ENCODE measurements at regions not wholly inside any gene's neighbourhood (a gene's known extent, or its start where the extent isn't known, plus 50 kb on each side); places are given as distances from the start of the nearest gene placed in this dataset.
"Not testable (repeated sequence)": the region's sequence is repeated elsewhere in the genome, so short reads cannot be mapped to it uniquely, and the experiment has no call there.

DNA sequence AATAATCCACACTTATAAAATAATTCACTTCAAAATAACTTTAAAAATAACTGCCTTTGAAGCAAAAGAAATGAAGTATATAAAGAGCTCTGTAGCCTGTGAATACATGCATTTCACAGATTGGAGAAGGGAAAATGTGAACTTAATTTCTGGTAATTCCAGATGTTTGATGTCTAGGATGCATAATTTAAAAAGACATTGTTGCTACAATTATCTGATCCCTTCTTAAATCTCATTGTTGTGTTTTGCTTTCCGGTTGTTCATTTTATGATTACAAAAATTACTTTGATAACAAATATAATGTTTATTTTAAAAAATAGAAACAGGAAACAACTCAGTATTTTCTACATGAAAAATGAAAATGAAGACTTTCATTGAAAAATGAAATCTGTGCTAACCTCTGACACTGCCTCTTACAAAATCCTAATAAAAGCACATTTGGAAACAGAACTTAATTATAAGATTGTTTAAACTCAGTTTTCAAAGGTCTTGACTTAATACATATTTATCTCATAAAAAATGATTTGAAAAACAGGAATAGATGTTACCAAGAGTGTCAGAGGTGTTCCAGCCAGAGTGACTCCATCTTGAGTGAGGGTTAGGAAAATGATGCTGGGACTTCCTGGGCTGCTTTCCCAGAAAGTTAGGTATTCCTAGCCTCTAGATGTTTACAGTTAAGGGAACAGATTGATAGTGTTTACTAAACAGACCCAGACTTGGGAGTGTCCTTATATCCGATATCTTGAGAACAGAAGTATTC lies 516.6 kb upstream of the SEMA3D start:
- DNase-seq (ENCODE audit: low spot score) = no peak
- intact Hi-C loops (cut with DNase I) = no loop called here

DNA sequence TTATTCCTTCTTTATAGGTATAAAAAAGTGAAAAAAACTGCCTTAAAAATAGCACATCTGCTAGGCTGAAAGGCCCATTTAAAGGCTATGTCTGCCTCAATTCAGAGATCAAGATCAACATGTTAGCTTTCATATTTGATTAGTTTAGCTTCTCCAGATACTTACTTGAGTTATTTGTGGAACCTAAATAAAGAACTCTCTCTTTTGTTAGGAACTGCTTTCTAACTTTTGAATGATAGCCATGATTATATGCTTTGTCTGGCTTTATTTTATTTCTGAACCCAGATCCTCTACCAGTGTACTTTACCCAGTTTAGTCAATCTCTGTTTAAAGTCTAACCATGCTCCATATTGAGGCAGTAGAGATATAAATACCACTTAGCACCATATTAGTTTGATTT lies 515.5 kb upstream of the SEMA3D start:
- intact Hi-C loops (cut with DNase I) = no loop called here

DNA sequence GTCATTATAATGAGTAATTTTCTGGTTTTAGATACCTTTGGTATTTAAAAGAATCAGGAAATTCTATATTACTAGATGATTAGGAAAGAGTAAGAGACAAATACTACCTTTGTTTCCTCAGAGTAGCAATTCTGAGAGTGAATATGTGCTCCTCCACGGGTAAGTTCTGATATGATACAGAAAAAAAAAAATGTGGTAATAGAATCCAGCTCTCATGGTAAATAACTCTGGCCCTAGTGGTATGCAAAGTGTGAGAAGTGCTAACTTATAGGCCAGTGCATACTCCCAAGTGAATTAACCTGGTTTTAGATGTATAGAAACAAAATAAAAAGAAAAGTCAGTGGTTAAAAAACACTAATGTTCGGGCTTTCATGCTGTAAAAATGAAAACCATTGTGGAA lies 512.6 kb upstream of the SEMA3D start:
- intact Hi-C loops (cut with DNase I) = no loop called here
- DNase-seq (ENCODE audit: low spot score) = no peak

More for the DNA sequence above, 515.5 kb upstream of the SEMA3D start:
- no peak for DNase-seq (ENCODE audit: low spot score)

DNA sequence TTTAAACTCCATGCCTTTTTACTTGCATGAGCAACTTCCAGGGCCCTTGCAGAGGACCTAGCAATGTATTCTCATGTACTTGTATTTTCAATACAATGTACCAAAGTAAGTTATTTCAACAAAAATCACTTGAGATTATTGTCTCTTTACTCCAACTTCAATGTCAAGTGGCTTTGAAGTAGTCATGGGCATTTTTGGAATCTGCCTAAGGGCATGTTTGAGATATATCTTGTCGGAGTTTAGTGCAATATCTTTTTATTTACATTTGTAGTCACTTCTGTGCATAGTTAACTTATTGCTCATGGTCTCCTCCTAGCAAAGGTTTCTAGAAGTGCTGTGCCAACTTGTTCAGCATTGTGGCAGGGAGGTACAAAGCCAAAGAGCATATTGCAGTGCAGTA lies 508.7 kb upstream of the SEMA3D start:
- intact Hi-C loops (cut with DNase I) = no loop called here
- no peak for DNase-seq (ENCODE audit: low spot score)

DNA sequence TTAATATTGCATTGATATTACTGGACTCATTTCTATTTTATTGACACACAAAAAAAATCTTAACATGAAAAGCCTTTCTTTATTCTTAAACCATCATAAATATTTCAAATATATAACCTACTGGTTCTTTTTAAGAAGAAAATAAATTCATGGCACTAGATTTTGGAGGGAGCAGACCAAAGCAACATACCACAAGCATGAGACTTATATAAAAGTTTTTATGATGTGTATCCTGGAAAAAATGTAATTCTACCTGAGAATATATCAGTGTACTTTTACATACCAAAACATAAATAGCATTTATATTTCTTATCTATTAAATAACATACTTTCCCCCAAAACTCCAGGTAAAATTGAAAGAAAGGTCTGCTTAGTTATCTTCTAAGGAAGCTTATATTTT lies 508.2 kb upstream of the SEMA3D start:
- intact Hi-C loops (cut with DNase I) = no loop called here
- DNase-seq (ENCODE audit: low spot score) = no peak

DNA sequence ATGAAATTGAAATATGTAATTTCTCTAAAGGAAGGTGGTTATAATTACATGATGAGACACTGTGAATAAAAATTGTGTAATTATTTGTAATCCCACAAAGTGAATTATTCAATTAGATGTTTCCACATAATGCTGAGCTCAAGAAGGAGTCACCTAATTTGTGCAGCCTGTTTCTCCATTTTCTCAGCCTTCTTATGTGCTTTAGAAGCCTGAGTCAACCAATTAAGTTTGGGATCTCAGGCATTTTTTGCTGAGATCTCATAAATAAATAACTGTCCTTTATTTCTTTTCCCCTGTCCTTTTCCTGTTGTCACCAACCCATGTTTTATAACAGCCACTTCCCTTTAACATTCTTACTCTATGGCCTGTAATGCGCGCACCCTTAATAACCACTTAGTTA lies 506.5 kb upstream of the SEMA3D start:
- intact Hi-C loops (cut with DNase I) = no loop called here
- DNase-seq (ENCODE audit: low spot score) = no peak

DNA sequence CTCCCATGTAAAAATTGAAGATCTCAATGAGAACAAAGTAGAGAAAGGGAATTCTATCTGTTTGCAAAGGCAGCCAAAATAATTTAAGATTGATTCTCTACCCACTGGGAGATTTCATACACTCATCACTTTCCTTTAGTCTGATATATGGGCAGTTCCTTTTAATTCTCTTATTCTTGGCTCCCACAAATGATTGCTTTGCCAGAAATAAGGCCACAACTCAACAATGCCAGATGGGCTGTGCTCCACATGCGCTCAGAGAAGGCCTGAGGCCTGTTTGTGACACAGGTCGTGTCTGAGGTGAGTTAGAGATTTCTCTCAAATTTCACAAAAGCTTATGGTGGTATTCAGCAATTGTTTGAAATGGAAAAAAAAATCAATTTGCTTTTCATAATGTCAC lies 501.9 kb upstream of the SEMA3D start:
- no peak for DNase-seq (ENCODE audit: low spot score)
- intact Hi-C loops (cut with DNase I) = no loop called here

DNA sequence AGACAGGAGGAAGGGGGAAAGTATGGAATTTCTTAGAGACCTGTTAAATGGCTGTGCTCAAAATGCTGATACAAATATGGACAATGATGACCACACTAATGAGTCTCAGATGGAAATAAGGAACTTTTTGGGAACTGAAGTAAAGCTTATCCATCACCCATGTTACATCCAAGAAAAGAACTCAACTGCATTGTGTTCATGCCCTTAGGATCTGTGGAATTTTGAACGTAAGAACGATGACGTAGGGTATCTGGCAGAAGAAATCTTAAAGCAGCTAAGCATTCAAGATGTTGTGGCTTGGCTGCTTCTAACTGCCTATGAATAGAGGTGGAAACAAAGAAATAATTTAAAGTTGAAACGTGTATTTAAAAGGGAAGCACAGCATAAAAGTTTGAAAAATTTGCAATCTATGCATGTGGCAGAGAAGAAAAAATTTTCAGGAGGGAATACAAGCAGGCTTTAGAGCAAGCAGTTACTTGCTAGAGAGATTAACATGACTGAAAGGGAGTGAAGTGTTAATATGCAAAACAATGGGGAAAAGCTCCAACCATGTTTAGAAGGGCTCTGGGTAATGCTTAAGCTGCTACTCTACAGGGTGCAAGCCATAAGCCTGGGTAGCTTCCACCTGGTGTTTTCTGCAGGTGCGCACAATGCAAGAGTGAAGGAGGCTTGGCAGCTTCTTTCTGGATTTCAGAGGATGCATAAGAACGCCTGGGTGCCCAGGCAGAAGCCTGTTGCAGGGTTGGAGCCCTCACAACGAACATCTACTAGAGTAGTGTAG lies 499.7 kb upstream of the SEMA3D start:
- intact Hi-C loops (cut with DNase I) = no loop called here

DNA sequence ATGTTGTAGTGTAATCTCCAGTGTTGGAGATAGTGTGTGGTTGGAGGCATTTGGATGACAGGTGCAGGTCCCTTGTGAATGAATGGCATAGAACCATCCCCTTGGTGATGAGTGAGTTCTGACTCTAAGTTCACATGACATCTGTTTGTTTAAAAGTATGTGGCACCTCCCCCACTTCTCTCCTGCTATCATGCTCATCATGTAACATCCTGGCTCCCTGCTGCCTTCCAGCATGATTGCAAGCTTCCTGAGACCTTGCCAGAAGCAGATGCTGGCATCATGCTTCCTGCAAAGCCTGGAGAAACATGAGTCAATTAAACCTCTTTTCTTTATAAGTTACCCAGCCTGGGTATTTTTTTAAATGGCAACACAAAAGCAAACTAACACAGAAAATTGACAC lies 499.0 kb upstream of the SEMA3D start:
- DNase-seq (ENCODE audit: low spot score) = no peak
- intact Hi-C loops (cut with DNase I) = no loop called here

More for the DNA sequence above, 499.7 kb upstream of the SEMA3D start:
- no peak for DNase-seq (ENCODE audit: low spot score)

DNA sequence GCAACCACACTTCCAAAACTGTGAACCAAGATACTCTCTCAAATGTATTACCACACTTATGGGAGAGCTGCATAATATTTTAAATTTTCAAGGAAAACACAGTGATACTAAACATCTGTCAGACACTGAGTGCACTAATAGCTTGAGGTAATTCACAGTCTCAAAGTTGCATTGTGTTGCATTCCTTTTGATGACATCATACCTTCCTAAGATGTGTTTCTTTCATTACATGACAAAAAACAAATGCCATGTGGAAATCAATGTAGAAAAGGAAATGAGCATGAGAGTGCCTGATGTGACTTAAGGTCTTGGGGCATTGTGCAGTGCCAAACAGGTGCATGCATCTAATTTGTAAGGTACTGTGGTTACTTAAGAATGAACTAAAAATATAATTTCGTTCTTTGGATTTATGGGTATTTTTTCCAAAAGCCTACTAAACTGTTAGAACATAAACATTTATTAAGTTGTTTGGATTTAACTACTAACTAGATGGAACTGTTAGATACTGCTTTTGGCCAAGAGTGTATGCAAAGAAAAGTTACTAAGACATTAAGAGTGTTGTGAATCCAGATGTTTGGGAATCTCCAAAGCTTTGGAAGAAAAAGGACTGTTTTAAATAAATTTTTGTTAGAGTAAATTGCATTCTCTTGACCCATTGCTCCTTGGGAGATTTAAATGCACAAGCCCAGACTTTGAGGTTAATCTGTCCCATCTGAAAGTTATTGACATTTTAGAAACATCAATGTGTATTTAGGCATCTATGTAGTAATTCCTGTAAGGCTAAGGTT lies 496.2 kb upstream of the SEMA3D start:
- intact Hi-C loops (cut with DNase I) = no loop called here
- DNase-seq (ENCODE audit: low spot score) = no peak

DNA sequence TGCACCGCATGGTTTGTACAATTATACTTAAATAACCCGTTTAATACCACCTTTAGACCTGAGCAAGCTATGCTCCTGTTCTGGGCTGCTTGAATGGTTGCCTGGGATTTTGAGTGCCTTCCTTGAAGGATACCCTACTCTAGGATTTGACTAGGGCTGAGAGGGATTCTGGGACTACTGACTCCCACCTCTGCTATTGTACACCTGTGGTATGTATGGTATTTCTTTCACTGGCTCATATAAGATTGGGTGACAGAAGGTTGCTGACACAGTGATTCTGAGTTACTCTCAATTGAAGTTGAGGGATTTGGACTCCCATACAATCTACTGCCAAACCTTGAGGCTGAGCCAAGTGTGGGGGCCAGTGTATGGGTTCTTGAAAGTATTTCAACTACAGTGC lies 494.4 kb upstream of the SEMA3D start:
- DNase-seq (ENCODE audit: low spot score) = no peak
- intact Hi-C loops (cut with DNase I) = no loop called here

DNA sequence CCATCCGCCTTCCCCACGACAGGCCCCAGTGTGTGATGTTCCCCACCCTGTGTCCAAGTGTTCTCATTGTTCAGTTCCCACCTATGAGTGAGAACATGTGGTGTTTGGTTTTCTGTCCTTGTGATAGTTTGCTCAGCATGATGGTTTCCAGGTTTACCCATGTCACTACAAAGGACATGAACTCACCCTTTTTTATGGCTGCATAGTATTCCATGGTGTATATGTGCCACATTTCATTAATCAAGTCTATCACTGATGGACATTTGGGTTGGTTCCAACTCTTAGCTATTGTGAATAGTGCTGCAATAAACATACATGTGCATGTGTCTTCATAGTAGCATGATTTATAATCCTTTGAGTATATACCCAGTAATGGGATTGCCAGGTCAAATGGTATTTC lies 488.2 kb upstream of the SEMA3D start:
- intact Hi-C loops (cut with DNase I) = not testable (repeated sequence)

DNA sequence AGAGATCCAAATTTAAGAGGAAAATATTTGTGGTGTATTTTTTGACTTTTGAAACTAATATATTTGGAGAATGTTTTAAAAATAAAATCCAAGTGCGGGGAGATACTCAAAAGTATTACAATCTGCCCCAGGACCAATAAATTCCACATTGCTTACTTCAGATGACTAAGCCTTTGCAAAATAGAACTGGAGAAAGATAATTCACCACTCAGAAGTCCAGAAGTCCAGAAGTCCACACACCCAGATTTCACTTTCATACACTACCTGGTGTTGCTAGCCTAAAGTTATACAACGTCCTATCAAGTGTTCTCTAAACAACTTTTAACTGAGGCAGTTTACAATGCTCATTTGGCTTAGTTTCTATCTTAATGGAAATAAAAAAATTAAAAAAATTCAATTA lies 487.0 kb upstream of the SEMA3D start:
- intact Hi-C loops (cut with DNase I) = no loop called here

More for the DNA sequence above, 488.2 kb upstream of the SEMA3D start:
- not testable (repeated sequence) for DNase-seq (ENCODE audit: low spot score)

DNA sequence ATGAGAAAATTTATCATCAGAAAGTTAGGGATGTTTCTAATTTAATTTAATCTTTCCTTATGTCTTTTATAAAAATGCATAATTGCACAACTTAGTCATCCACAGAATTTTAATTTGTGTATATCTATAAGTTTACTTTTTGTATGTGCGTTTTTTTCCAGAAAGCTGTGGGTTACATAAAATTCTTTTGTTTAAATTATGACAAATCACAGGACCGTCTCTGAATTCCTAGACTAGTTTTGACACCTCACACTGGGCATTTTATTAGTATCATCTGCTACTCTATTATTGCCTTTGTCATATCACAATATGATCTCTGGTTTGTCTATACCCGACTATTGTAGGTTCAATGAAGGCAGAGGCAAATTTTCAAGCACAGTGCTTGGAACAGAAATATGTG lies 482.4 kb upstream of the SEMA3D start:
- DNase-seq (ENCODE audit: low spot score) = no peak
- intact Hi-C loops (cut with DNase I) = no loop called here

More for the DNA sequence above, 487.0 kb upstream of the SEMA3D start:
- no peak for DNase-seq (ENCODE audit: low spot score)

DNA sequence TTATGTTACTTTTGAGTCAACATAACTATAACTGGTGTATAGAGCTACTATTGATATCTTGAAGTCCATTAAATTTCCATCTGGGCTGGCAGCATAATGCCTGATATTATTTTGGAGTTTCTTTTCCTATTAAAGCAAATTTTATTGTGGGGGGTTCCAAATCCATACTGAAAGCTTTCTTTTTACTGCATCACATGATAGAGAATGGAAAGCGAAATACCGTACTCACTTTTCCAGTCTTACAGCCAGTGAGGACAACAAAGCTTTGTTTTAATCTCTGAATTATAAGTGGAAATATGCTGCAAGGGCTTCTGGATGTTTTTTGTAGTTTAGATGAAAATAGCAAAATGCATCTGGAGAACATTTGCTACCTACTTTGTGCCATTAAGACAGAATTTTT lies 477.5 kb upstream of the SEMA3D start:
- DNase-seq (ENCODE audit: low spot score) = no peak
- intact Hi-C loops (cut with DNase I) = no loop called here

DNA sequence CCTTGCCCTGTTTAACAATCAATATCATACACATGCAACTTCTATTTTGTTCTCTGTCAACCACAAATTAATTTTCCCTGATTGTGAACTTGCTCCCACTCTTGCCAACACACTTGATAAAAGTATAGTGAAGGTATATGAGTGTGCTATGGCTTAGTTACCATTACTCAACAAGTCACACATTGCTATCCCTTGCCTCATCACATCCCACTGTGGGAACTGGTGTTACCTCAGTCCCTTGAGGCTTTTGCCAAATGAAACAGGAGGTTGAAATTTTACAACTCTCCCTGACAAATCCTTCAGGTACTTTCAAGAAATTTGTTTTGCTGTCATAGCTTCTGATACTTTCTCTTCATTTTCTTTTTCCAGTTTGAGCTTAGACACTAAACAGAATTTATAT lies 472.5 kb upstream of the SEMA3D start:
- intact Hi-C loops (cut with DNase I) = no loop called here
- DNase-seq (ENCODE audit: low spot score) = no peak

DNA sequence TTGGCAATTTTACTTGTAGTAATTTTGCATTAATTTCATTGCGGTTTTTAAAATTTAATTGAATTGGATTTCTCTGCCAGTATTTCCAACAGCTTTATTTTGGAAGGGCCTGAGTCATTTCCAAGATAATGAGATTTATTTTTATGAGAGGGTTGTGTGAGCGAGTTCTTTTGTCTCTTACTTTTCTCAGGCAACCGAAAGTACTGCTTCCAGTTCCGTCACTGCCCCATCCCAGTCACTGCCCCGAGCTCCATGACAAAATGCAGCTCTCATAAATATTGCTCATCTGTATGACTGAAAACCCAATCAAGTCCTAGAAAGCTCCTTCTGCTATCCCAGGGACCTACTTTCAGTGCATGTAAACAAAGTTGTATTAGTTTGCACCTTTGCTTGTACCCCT lies 468.4 kb upstream of the SEMA3D start:
- intact Hi-C loops (cut with DNase I) = no loop called here
- no peak for DNase-seq (ENCODE audit: low spot score)

DNA sequence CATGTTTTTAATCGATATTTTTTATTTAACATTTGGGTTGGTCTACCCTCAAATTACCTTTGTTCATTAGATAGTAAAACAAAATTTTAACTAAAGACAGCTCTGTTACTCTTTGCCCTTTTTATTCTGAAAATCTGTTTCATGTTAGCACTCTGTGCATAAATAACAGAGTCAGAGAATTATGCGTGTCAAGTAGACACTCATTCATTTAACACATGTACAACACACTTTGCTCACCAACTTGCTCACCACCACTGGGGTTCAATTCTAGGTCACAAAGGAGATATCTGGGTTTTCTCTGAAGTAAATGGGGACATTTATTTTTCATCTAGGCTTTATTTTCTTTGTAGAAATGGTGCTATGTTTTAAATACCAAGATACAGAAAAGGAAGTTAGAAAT lies 457.4 kb upstream of the SEMA3D start:
- no peak for DNase-seq (ENCODE audit: low spot score)
- intact Hi-C loops (cut with DNase I) = no loop called here

DNA sequence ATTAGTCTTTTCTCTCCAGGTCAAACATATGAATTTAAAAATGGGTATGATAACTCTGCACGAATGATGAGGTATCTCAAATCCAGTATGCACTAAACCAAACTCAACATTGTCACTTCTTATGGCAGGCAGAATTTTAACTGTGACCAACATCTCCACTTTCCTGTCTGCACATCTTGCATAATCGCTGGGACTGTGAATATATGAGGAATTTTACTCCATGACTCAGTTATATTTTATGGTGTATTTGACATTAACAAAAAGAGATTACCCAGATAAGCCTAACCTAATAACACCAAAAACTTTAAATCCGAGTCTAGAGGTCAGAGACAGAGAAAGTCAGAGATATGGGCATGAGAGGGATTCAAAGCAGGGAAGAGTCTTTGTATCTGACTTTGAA lies 454.5 kb upstream of the SEMA3D start:
- intact Hi-C loops (cut with DNase I) = no loop called here
- DNase-seq (ENCODE audit: low spot score) = no peak

DNA sequence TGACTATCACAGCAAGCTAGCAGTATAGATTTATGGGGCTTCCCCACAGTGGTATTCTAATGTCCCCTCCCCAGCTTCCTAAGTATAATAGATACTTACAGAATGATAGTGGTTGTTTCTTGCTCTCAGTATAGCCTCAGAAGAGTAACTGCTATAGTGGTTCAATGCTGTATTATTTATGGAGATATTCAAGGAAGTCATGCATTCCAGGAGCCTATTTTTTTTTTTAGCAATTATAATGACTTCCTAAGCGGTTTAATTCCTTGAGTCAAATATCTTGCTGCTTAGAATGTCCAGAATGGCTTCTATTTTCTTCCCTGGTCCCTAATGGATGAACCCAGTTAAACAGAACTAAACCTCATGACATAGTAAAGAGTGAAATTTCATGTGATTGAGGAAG lies 451.5 kb upstream of the SEMA3D start:
- DNase-seq (ENCODE audit: low spot score) = no peak
- intact Hi-C loops (cut with DNase I) = no loop called here

DNA sequence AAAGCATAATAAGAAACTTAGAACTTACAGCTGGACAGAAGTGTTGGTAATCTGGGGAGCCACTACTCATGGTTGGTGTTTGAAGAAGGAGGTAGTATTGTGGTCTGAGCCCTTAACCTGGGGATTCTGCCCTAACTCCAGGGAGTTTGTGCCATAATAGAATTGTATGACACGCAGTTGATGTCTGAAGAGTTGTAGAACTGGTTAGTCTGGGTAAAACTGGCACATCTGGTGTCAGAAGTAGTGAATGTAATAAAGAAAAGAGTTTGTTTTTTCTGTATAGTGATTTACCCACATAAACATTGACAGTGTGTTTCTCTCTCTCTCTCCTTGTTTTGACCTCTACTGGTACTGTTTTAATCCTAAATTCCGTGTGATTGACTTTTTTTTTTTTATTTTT lies 448.1 kb upstream of the SEMA3D start:
- intact Hi-C loops (cut with DNase I) = no loop called here
- DNase-seq (ENCODE audit: low spot score) = no peak

All from cardiac septum (tissue), 1 donor.